ENCODE measurements at regions not wholly inside any gene's neighbourhood (a gene's known extent, or its start where the extent isn't known, plus 50 kb on each side); places are given as distances from the start of the nearest gene placed in this dataset.
"Not testable (repeated sequence)": the region's sequence is repeated elsewhere in the genome, so short reads cannot be mapped to it uniquely, and the experiment has no call there.

DNA sequence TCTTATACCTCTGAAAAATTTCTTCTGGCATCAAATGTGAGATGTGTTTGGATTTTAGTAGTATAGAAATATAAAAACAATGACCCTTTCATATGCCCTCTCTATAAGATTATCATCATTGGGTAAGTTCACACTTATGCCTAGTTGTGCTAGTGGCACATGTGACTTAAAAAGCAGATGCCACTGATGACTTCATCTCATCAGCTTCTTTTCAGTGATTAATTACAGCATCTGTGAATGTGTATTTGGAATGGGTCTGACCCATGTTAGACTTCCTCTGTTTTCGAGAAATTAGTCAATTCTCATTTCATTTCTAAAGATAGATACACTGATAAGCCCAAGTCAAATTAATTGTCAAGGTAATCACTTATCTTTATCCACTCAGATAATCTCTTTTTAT lies 698.7 kb downstream of the GABRG1 start:
- Mint-ChIP-seq H3K4me1 (ENCODE audit: low read depth) (no peaks in the 10 kb centered on the region), H3K27ac (no peak overlapping the region), H3K36me3 (ENCODE audit: low read depth) (no peaks in the 10 kb centered on the region), H3K9me3 (peaks cover 27% of the 10 kb centered on the region), H3K4me3 (ENCODE audit: low read depth) (no peak overlapping the region), H3K27me3 (ENCODE audit: low read depth) (no peaks in the 10 kb centered on the region)
- intact Hi-C loops (cut with micrococcal nuclease) = no loop called here
- DNase-seq (ENCODE audit: low spot score) = no peak

GRCh38 chr4:45423896-45424295 lies 697.5 kb upstream of the GNPDA2 start:
- Mint-ChIP-seq H3K27ac (no peak overlapping the region), H3K9me3 (peaks cover 27% of the 10 kb centered on the region)

DNA sequence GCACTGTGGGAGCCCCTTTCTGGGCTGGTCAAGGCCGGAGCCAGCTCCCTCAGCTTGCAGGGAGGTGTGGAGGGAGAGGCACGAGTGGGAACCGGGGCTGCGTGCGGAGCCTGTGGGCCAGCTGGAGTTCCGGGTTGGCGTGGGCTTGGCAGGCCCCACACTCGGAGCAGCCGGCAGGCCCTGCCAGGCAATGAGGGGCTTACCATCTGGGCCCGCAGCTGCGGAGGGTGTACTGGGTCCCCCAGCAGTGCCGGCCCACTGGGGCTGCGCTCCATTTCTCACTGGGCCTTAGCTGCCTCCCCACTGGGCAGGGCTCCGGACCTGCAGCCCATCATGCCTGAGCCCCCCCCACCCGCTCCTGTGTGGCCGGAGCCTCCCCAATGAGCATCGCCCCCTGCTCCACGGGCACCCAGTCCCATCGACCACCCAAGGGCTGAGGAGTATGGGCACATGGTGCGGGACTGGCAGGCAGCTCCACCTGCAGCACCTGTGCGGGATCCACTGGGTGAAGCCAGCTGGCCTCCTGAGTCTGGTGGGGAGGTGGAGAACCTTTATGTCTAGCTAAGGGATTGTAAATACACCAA lies 693.8 kb upstream of the GNPDA2 start:
- intact Hi-C loops (cut with micrococcal nuclease); H3K27me3 Mint-ChIP-seq (ENCODE audit: low read depth); H3K27ac Mint-ChIP-seq; DNase-seq (ENCODE audit: low spot score); H3K36me3 Mint-ChIP-seq (ENCODE audit: low read depth); H3K4me3 Mint-ChIP-seq (ENCODE audit: low read depth); H3K4me1 Mint-ChIP-seq (ENCODE audit: low read depth): not testable (repeated sequence)
- peaks cover 30% of the 10 kb centered on the region for H3K9me3 Mint-ChIP-seq

More at GRCh38 chr4:45423896-45424295, 697.5 kb upstream of the GNPDA2 start:
- H3K27me3 Mint-ChIP-seq (ENCODE audit: low read depth) = no peaks in the 10 kb centered on the region
- DNase-seq (ENCODE audit: low spot score) = no peak
- intact Hi-C loops (cut with micrococcal nuclease) = no loop called here
- no peak overlapping the region for H3K4me3 Mint-ChIP-seq (ENCODE audit: low read depth)
- no peaks in the 10 kb centered on the region for H3K4me1 Mint-ChIP-seq (ENCODE audit: low read depth)
- no peaks in the 10 kb centered on the region for H3K36me3 Mint-ChIP-seq (ENCODE audit: low read depth)

DNA sequence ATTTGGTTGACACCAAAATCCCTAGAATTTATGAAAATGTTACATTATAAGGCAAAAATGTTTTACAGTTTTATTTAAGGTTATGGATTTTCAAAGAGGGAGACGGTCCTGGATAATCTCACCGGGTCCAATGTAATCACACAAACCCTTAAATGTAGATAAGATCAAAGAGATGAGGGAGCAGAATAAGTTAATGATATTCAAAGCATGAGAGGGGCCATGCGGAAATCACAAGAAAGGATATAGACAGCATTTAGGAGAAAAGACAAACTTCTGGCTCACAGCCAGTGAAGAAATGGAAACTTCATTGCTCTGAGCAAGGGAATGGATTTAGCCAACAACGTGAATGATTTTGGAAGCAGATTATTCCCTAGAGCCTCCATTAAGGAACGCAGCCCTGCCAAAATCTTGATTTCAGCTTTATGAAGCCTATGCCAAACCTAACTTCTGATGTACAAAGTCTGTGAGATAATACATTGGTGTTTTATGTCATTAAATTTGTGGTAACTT lies 684.4 kb upstream of the GNPDA2 start:
- H3K4me3 Mint-ChIP-seq (ENCODE audit: low read depth) = no peak overlapping the region
- no peaks in the 10 kb centered on the region for H3K4me1 Mint-ChIP-seq (ENCODE audit: low read depth)
- intact Hi-C loops (cut with micrococcal nuclease) = no loop called here
- no peak overlapping the region for H3K27ac Mint-ChIP-seq
- DNase-seq (ENCODE audit: low spot score) = no peak
- H3K27me3 Mint-ChIP-seq (ENCODE audit: low read depth) = no peaks in the 10 kb centered on the region
- no peaks in the 10 kb centered on the region for H3K36me3 Mint-ChIP-seq (ENCODE audit: low read depth)
- H3K9me3 Mint-ChIP-seq = peaks cover 11% of the 10 kb centered on the region

GRCh38 chr4:45409536-45409935 lies 683.2 kb upstream of the GNPDA2 start:
- Mint-ChIP-seq H3K4me3 (ENCODE audit: low read depth) (no peak overlapping the region), H3K4me1 (ENCODE audit: low read depth) (no peaks in the 10 kb centered on the region), H3K36me3 (ENCODE audit: low read depth) (no peaks in the 10 kb centered on the region), H3K9me3 (peaks cover 11% of the 10 kb centered on the region), H3K27me3 (ENCODE audit: low read depth) (no peaks in the 10 kb centered on the region), H3K27ac (no peak overlapping the region)
- no peak for DNase-seq (ENCODE audit: low spot score)
- intact Hi-C loops (cut with micrococcal nuclease) = no loop called here

DNA sequence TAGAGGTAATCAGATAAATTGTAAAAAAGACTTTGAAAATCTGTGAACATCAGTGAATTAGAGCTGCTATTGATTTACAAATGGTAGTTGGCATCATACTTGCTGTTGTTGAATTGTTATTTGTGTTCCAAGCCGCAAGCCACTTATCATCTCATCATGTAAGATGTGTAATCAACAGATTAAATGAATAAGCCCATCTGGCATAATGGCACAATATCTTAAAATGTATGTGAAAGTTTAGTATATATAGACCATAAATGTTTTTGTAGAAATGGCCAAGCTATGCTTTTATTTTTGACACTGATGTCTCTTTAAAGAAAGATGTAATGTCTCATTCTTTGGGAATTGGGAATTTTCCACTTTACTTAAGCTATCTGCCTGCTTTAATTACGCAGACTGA lies 682.6 kb upstream of the GNPDA2 start:
- Mint-ChIP-seq H3K9me3 (peaks cover 12% of the 10 kb centered on the region), H3K4me1 (ENCODE audit: low read depth) (no peaks in the 10 kb centered on the region), H3K27ac (no peak overlapping the region), H3K36me3 (ENCODE audit: low read depth) (no peaks in the 10 kb centered on the region), H3K27me3 (ENCODE audit: low read depth) (no peaks in the 10 kb centered on the region), H3K4me3 (ENCODE audit: low read depth) (no peak overlapping the region)
- intact Hi-C loops (cut with micrococcal nuclease) = no loop called here
- DNase-seq (ENCODE audit: low spot score) = no peak

DNA sequence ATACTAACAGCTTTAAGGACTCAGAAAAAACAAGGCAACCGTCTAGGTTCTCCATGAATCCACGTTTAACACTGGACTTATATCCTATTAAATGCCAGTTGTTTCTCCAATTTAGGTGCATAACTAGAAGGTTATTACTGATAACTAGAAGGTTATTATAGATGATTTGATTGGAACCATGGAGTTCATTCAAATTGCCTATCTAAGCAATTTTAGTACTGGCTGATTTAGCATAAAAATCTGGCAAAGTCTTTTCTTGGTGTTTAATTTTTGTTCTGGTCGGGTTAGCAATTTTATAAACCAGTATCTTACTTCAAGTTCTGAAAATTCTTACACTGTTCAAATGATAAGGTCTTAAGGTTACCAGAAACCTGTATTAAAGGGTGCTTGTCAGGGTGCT lies 672.8 kb upstream of the GNPDA2 start:
- Mint-ChIP-seq H3K36me3 (ENCODE audit: low read depth) (no peaks in the 10 kb centered on the region), H3K27me3 (ENCODE audit: low read depth) (no peaks in the 10 kb centered on the region), H3K9me3 (peaks cover 49% of the 10 kb centered on the region), H3K4me3 (ENCODE audit: low read depth) (no peak overlapping the region), H3K27ac (no peak overlapping the region), H3K4me1 (ENCODE audit: low read depth) (no peaks in the 10 kb centered on the region)
- DNase-seq (ENCODE audit: low spot score) = no peak
- intact Hi-C loops (cut with micrococcal nuclease) = no loop called here

DNA sequence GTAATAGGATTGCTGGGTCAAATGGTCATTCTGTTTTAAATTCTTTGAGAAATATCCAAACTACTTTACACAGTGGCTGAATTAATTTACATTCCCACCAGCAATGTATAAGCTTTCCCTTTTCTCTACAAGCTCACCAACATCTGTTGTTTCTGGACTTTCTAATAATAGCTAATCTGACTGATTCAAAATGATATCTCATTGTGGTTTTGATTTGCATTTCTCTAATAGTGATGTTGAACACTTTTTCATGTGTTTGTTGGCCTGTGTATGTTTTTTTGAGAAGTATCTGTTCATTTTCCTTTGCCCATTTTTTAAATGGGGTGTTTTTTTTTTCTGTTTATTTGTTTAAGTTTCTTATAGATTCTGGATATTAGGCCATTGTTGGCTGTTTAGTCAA lies 659.0 kb upstream of the GNPDA2 start:
- H3K27ac Mint-ChIP-seq = no peak overlapping the region
- intact Hi-C loops (cut with micrococcal nuclease) = no loop called here
- H3K36me3 Mint-ChIP-seq (ENCODE audit: low read depth) = no peaks in the 10 kb centered on the region
- H3K4me1 Mint-ChIP-seq (ENCODE audit: low read depth) = no peaks in the 10 kb centered on the region
- H3K27me3 Mint-ChIP-seq (ENCODE audit: low read depth) = no peaks in the 10 kb centered on the region
- H3K4me3 Mint-ChIP-seq (ENCODE audit: low read depth) = no peak overlapping the region
- no peak for DNase-seq (ENCODE audit: low spot score)
- peaks cover 16% of the 10 kb centered on the region for H3K9me3 Mint-ChIP-seq

DNA sequence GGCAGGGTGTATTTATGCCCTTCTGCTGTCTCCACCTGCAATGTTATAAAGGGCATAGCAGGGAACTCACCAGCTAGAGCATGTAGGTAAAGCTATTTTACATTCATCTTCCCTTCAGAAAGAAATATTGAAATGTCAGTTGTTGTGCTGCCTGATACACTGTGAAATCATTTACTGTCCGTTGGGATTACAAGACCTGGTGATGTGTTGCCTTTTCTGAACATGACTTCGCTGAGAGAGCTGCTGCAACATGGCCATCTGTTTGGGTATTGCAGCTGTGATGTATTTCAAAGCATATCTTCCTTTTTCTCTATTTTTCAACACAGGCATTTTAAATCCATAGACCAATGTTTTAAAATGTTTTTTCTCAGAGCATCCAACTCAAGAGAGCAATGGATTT lies 644.1 kb upstream of the GNPDA2 start:
- Mint-ChIP-seq H3K36me3 (ENCODE audit: low read depth) (no peaks in the 10 kb centered on the region), H3K9me3 (peaks cover 8% of the 10 kb centered on the region), H3K27ac (no peak overlapping the region), H3K4me3 (ENCODE audit: low read depth) (no peak overlapping the region), H3K4me1 (ENCODE audit: low read depth) (no peaks in the 10 kb centered on the region), H3K27me3 (ENCODE audit: low read depth) (no peaks in the 10 kb centered on the region)
- intact Hi-C loops (cut with micrococcal nuclease) = no loop called here
- no peak for DNase-seq (ENCODE audit: low spot score)

DNA sequence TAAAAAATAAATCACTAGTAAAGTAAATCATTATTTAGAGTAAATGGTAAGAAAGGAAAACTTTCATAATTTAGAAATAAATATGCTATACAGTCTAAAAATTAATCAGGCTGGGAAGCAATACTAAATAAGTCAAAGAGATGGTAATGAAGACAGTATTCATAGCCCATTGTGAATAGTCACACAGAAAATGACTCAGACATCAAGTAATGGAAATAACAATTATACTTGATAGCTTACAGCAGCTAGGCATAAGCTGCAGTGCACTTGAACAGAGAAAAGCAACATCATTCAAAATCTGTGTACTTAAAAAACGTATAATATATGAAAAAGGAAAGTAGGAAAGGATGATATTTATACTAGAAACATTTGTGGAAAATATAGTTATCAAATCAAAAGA lies 642.5 kb upstream of the GNPDA2 start:
- no peak for DNase-seq (ENCODE audit: low spot score)
- Mint-ChIP-seq H3K4me3 (ENCODE audit: low read depth) (no peak overlapping the region), H3K27ac (no peak overlapping the region), H3K36me3 (ENCODE audit: low read depth) (no peaks in the 10 kb centered on the region), H3K9me3 (peaks cover 14% of the 10 kb centered on the region), H3K4me1 (ENCODE audit: low read depth) (no peaks in the 10 kb centered on the region), H3K27me3 (ENCODE audit: low read depth) (no peaks in the 10 kb centered on the region)
- intact Hi-C loops (cut with micrococcal nuclease) = no loop called here

DNA sequence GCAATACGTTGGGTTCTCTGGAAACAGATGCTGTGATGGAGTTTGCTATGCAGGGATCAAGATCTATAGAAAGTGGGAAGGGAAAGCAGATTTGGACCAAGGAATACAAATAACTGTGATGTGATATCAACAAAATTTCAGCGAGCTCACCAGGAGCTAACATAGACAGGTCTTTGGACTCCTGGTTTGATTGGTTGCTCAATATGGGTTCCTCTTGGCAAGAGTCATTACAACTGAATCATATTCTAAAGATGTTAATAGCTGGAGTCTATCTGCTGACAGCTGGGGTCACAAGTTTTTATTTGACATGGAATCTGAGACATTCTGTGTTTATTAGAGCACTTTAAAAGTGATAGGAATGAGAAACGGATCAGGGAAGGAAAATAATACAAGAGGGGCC lies 637.6 kb upstream of the GNPDA2 start:
- Mint-ChIP-seq H3K27ac (no peak overlapping the region), H3K27me3 (ENCODE audit: low read depth) (no peaks in the 10 kb centered on the region), H3K9me3 (peaks cover 34% of the 10 kb centered on the region), H3K36me3 (ENCODE audit: low read depth) (no peaks in the 10 kb centered on the region), H3K4me3 (ENCODE audit: low read depth) (no peak overlapping the region), H3K4me1 (ENCODE audit: low read depth) (no peaks in the 10 kb centered on the region)
- intact Hi-C loops (cut with micrococcal nuclease) = no loop called here
- no peak for DNase-seq (ENCODE audit: low spot score)

GRCh38 chr4:45358573-45359506 lies 632.5 kb upstream of the GNPDA2 start:
- peaks cover 38% of the 10 kb centered on the region for H3K9me3 Mint-ChIP-seq
- no peak overlapping the region for H3K27ac Mint-ChIP-seq
- DNase-seq (ENCODE audit: low spot score) = no peak
- H3K36me3 Mint-ChIP-seq (ENCODE audit: low read depth) = no peaks in the 10 kb centered on the region
- H3K4me1 Mint-ChIP-seq (ENCODE audit: low read depth) = no peaks in the 10 kb centered on the region
- H3K27me3 Mint-ChIP-seq (ENCODE audit: low read depth) = no peaks in the 10 kb centered on the region
- intact Hi-C loops (cut with micrococcal nuclease) = no loop called here
- H3K4me3 Mint-ChIP-seq (ENCODE audit: low read depth) = no peak overlapping the region

DNA sequence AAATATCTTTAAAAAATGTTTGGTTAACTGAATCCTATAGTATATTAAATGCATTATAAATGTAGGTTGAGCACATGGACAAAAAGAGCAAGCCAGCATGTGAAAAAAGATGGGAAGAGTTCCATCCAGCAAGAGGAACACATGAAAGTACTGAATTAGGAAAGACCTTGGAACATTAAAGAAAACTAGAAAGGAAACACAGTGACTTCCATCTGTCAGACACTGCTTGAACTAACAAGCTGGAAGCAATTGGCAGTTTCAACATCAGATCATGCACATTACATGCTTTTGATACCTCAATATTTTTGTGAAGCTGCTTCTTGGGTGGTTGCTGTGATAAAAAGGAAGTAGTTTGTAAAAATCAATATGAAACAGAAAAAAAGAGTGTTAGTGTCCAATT lies 626.8 kb upstream of the GNPDA2 start:
- no peaks in the 10 kb centered on the region for H3K36me3 Mint-ChIP-seq (ENCODE audit: low read depth)
- H3K9me3 Mint-ChIP-seq = peaks cover 16% of the 10 kb centered on the region
- DNase-seq (ENCODE audit: low spot score) = no peak
- no peak overlapping the region for H3K27ac Mint-ChIP-seq
- H3K4me1 Mint-ChIP-seq (ENCODE audit: low read depth) = no peaks in the 10 kb centered on the region
- no peaks in the 10 kb centered on the region for H3K27me3 Mint-ChIP-seq (ENCODE audit: low read depth)
- intact Hi-C loops (cut with micrococcal nuclease) = no loop called here
- no peak overlapping the region for H3K4me3 Mint-ChIP-seq (ENCODE audit: low read depth)

Data from activated T-helper 2 cell treated with anti-CD3 and anti-CD28 coated beads, Interferon-gamma antibody, Interleukin-2, Interleukin-4, amounts not matched to agents 10 μg/mL and 5 μg/mL and 100 μg/mL, durations not matched to agents 14 hours and 24 hours and 36 hours (primary cell).